ENCODE measurements at regions not wholly inside any gene's neighbourhood (a gene's known extent, or its start where the extent isn't known, plus 50 kb on each side); places are given as distances from the start of the nearest gene placed in this dataset.
"Not testable (repeated sequence)": the region's sequence is repeated elsewhere in the genome, so short reads cannot be mapped to it uniquely, and the experiment has no call there.

DNA sequence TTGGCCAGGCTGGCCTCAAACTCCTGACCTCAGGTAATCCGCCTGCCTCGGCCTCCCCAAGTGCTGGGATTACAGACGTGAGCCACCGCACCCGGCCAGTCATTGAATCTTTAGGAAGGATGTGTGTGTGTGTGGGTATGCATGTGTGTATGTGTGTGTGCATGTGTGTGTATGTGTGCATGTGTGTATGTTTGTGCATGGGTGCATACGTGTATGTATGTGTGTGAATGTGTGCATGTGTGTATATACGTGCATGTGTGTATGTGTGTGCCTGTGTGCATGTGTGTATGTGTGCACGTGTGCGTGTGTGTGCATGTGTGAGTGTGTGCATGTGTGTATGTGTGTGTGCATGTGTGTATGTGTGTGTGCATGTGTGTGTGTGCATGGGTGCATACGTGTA lies 120.1 kb upstream of the SHH start:
- not testable (repeated sequence) for TF ChIP-seq POLR2AphosphoS5 (IDR thresholded peaks at IDR 0.05; ENCODE audit: low read depth); EZH2 (IDR thresholded peaks at IDR 0.05; ENCODE audit: low read depth, unreplicated experiment); CREB1 (CRISPR knock-in tag; IDR thresholded peaks at IDR 0.05; ENCODE audit: low read depth); EZH2phosphoT487 (IDR thresholded peaks at IDR 0.05; ENCODE audit: unreplicated experiment)
- TF ChIP-seq, protein P1, sequence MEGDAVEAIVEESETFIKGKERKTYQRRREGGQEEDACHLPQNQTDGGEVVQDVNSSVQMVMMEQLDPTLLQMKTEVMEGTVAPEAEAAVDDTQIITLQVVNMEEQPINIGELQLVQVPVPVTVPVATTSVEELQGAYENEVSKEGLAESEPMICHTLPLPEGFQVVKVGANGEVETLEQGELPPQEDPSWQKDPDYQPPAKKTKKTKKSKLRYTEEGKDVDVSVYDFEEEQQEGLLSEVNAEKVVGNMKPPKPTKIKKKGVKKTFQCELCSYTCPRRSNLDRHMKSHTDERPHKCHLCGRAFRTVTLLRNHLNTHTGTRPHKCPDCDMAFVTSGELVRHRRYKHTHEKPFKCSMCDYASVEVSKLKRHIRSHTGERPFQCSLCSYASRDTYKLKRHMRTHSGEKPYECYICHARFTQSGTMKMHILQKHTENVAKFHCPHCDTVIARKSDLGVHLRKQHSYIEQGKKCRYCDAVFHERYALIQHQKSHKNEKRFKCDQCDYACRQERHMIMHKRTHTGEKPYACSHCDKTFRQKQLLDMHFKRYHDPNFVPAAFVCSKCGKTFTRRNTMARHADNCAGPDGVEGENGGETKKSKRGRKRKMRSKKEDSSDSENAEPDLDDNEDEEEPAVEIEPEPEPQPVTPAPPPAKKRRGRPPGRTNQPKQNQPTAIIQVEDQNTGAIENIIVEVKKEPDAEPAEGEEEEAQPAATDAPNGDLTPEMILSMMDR (conservative IDR thresholded peaks at IDR 0.05; ENCODE audit: low read depth in 2 of 2), result not testable (repeated sequence)
- TF ChIP-seq, protein P2, sequence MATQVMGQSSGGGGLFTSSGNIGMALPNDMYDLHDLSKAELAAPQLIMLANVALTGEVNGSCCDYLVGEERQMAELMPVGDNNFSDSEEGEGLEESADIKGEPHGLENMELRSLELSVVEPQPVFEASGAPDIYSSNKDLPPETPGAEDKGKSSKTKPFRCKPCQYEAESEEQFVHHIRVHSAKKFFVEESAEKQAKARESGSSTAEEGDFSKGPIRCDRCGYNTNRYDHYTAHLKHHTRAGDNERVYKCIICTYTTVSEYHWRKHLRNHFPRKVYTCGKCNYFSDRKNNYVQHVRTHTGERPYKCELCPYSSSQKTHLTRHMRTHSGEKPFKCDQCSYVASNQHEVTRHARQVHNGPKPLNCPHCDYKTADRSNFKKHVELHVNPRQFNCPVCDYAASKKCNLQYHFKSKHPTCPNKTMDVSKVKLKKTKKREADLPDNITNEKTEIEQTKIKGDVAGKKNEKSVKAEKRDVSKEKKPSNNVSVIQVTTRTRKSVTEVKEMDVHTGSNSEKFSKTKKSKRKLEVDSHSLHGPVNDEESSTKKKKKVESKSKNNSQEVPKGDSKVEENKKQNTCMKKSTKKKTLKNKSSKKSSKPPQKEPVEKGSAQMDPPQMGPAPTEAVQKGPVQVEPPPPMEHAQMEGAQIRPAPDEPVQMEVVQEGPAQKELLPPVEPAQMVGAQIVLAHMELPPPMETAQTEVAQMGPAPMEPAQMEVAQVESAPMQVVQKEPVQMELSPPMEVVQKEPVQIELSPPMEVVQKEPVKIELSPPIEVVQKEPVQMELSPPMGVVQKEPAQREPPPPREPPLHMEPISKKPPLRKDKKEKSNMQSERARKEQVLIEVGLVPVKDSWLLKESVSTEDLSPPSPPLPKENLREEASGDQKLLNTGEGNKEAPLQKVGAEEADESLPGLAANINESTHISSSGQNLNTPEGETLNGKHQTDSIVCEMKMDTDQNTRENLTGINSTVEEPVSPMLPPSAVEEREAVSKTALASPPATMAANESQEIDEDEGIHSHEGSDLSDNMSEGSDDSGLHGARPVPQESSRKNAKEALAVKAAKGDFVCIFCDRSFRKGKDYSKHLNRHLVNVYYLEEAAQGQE (IDR thresholded peaks at IDR 0.05; ENCODE audit: unreplicated experiment), result not testable (repeated sequence)
- TF ChIP-seq, protein P3, sequence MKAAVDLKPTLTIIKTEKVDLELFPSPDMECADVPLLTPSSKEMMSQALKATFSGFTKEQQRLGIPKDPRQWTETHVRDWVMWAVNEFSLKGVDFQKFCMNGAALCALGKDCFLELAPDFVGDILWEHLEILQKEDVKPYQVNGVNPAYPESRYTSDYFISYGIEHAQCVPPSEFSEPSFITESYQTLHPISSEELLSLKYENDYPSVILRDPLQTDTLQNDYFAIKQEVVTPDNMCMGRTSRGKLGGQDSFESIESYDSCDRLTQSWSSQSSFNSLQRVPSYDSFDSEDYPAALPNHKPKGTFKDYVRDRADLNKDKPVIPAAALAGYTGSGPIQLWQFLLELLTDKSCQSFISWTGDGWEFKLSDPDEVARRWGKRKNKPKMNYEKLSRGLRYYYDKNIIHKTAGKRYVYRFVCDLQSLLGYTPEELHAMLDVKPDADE (IDR thresholded peaks at IDR 0.05), result not testable (repeated sequence)

Measured in GM23338 (cell line).